Embryonic facial prominence (tissue), 1 donor: ENCODE measurements at regions not wholly inside any gene's neighbourhood (a gene's known extent, or its start where the extent isn't known, plus 50 kb on each side); places are given as distances from the start of the nearest gene placed in this dataset.

ENCODE experiments used
- DNase-seq: peaks from one replicate; pipeline ENCODE4 v3.0.0-alpha.2; 2016; ENCODE audit errors: extremely low spot score

DNA sequence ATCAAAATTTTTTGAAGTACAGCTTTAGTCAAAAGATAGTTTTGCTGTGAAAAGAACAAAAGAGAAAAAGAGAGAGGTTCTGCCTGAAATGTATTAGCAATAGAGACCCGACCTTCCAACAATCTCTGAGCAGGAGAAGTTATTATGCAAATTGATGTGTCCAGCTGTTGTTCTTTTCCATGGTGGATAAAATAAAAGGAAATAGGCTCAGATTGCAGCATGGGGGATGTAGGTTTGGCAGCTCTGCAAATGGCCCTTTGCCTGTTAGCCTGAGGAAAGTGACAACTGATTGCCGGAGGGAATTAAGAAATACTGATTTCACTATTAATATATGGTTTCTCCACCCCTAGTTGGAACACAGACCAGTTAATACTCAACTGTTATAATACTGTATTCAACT is 1283.2 kb upstream of the NXPH2 start:
- no peak for DNase-seq

DNA sequence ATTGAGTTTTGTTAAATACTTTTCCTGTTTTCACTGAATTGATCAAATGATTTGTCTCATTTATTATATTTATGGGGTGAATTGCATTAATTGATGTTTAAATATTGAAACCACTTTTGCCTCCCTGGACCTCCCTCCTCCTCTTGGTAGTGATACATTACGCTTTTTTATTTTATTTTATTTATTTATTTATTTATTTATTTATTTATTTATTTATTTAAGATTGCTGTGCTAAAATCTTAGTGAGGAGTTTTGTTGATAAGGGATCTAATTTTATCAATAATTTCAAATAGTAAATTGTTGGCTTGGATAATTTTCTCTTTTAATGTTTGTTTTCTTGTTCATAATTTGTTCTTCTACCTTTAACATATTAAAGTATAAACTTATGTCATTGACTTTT is 1281.0 kb upstream of the NXPH2 start:
- DNase-seq = no peak

DNA sequence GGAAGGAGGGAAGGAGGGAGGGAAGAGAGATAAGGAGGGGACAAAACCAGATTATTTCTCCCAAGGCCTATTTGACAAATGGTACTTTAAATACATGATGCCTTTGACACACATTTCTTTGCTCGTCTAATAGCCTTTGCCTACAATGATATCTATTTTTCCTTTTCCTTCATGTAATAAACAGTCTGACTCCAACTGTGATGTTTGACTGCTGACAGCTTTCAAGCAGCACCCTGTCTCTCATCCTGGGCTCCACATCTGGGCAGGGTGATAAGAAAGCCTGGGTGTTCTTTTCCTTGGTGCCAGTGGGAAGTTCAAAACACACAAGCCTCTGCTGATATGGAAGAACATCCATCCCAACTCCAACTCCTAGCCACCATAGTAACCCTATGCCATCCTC is 1277.7 kb upstream of the NXPH2 start:
- no peak for DNase-seq

DNA sequence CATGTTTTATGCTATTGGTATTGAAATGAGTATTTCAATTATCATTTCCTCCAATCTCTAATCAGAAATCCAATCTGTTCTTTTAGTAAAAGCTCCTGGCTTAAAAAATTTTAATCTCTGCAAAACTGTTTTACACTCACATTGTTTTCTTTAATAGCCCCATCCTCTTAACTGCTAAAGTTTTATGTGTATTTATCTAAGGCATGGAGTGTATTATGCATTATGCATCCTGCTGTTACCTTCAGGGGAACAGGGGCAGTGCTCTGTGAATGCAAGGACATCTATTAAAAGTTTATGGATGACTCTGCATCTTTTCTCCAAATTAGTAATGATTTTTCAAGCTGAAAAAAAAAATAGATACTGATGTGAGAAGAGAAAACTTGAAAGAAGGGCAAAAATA is 1261.6 kb upstream of the NXPH2 start:
- no peak for DNase-seq

DNA sequence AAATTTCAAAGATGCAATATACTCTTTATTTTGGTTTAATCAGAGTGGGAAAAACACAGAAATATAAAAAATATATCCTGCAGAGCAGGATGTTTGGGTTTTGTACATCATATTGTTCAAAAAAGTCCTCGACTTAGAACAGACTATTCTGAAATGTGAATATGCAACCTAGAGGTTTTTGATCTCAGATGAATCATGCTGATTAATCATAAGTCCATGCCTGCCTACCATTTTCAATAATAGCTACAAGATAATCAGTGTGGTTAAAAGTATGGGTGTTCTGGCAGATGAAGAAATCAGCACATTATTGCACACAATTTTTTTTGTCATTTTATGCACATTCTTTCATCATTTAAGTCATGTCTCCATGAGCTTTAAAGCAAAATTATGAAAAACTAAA is 1261.0 kb upstream of the NXPH2 start:
- DNase-seq = no peak

DNA sequence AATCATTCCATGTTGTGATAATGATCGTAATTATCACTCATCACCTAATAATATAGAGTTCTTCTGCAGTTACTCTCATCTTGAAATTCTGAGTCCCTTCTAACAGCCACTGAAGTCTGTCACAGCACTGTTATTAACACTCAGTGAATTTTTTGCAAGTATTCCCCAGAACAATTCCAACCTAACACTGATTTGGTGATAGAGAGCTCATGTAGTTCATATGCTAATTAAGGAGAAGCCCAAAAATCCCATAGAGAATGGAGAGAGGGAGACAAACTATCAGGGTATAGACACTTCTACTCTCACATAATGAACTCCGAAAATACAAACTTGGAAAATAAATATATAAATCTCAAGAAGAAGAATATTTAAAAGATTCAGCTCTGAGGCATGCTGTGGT is 1253.4 kb upstream of the NXPH2 start:
- DNase-seq = no peak

DNA sequence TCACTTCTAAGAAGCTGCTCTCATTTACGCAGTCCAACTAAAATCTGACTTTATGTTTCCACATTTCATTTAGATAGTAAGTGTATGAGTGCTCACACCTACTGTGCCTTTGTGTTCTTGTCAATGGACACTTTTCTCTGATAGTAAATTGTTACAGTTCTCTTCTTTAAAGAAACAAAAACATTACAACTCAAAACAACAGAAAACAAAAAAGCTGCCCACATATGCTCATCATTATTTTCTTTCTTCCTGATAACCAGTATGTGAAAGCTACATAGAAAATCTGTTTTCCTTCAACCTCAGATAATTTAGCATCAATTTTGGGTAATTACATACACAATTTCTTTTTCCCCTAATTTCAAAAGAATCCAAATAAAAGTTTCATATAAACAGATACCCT is 1247.8 kb upstream of the NXPH2 start:
- no peak for DNase-seq

DNA sequence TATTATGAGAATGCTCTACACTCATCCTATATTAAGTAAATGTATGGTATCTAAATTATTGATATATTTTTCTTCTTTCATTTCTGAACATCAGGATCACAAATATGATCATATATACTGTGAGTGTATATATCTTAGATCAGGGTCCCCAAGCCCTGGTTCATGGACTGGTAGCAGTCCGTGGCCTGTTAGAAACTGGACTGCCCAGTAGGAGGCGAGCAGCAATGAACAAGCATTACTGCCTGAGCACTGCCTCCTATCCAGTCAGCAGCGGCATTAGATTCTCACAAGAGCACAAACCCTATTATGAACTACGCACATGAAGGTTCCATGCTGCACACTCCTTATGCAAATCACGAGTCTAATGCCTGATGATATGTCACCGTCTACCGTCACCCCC is 1247.1 kb upstream of the NXPH2 start:
- no peak for DNase-seq

DNA sequence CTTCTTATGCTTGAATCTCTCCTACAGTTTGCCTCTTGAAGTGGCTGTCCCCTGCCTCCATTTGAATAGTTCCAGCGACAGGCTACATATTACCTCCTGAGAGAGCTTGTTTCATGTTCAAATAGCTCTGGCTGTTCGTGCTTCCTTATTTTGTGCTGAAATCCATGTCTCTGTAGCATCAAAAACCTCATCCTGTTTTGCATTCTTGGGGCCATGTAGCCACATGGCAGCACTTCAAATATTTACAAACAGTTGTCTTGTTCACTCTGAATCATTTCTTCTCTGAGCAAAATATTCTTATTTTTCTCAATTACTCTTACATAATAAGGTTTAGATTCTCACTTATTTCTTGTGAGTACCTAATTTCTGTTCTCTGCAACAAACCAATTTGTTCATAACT is 1243.1 kb upstream of the NXPH2 start:
- no peak for DNase-seq

DNA sequence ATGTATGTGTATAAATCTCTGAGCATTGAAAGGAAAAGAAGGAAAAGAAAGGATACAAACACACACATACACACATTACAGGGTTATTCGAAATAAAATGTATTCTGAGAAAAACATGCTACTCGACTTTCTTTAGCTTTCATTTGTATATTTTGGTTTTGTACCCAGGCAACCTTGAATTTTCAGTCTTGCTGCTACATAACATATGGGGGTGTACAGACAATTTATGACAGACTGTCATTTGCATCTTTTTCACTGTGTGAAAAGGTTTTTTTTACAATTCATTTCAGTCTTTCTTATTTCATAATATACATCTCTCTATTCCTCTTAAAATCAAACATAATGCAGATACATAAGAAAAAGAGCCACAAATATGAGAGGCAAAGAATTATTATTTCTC is 1238.4 kb upstream of the NXPH2 start:
- no peak for DNase-seq

DNA sequence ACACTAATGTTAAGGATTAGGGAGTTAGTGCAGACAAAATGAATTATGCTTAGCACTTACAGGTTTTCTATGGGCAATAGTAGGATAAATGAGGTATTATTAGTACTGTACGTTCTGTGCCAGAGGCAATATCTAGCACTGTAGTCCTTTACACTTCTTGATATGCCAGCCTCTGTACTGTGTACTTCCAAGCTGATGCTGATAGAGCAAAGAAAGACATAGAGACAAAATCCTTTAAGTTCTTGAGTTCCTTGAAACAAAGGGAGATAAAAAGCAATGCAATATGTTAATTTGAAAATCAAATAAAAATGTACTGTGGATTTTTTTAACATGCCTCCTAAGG is 1234.0 kb upstream of the NXPH2 start:
- no peak for DNase-seq

DNA sequence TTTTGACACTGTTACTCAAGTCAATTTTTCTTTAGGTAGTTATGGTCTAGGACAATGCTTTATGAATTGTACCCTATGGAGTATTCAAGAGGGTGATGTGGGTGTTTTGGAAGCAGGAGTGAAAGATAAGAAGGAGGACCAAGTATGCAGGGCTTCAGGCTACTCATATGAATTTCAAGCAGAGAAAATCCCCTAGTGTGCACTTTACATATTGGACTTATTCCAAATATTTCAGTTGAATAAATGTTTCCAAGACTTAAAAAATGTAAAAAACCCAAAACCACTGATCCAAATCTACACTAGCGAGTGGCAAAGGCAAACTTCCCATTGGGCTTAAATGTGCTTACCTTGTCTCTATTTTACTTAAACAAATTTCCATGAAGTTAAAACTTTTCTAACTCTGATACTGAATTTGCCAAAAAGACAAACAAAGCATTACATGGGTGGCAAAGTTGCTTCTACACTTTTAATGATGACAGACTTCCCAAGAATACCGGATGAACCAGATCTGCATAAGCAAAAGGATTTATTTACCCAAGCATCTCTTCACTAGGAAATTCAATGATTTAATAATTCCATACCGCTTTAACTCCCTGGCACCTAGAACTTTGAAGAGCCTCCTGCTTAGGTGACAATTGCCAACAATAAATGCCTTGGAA is 1233.5 kb upstream of the NXPH2 start:
- DNase-seq = no peak

DNA sequence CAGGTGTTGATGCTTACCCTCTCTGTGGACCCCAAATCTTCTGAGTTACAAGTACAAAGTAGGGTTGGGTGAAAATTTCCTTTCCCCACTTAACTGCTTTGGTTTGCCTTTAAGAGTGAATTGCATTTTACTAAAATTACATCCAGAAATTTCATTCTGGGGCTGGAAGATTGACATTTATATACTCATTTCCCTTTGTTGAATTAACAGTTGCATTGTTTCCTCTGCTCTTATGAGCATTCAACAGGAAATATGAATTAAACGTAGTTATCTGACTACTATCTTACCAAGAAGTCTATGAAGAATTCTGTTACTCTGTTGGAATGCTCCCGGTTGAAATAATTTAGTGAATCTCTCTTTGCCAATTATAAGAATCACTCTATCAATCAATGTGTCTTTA is 1231.1 kb upstream of the NXPH2 start:
- no peak for DNase-seq

DNA sequence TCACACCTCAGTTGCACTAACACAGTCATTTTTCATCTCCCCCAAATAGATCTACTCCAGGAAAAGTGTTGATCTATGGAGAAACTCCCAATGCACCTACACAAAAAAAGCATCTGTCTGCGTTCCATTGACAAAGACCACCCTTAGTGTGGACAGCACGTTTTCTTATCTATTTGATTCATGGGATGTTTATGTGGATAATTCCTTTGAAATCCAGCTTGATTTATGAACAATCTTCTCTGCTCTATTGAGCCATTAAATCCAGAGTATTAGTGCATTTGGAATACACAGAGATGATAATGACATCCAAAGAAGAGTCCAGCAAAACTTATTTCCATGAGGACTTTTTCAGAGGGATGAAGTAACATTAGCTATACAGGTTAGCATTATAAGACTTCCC is 1221.9 kb upstream of the NXPH2 start:
- no peak for DNase-seq

DNA sequence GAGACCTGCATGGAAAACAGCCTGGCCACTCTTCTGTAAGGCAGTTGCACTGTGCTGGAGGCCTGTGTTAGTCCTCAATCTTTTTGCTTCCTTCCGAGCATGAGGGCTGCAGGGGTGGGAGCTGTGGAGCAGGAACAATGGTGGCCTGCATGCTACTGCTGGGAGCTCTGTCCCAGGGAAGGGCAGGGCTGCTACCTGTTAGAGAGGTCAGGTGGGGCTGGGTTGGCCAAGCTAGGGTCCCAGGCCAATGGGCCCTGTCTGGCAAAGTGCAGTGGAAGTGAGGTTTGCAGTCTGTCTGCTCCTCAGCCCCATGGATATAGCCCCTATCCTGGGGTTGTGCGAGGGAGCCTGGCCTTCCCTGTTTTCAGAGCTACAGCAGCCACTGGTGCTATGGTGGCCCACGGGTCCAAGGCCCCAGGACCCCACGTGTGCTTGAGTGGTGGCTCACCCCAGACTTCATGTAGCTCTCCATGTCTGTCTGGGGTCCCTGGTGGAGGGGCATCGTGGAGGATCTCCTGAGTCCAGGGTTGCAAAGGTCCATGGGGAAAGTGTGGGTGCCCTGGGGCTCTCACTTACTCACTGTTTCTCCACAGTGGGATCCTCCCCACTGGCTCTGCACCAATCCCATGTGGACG is 1212.6 kb upstream of the NXPH2 start:
- no peak for DNase-seq

DNA sequence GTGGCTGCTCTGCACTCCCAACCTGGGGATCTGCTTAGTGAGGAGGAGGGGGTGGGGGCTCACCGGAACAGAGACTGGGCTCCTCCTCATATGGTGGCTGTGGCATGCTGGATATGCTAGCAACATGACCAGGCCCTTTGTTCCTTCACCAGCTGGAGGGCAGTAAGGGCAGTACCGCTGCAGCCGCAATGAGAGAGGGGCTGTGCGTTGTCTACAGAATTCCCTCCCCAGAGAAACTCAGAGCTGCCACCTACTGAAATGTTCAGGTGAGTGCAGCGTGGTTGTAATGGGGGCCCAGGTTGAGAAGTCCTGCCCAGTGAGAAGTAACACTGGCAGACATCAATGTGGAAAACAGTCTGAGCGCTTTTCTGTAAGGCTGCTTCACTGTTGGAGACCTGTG is 1211.9 kb upstream of the NXPH2 start:
- no peak for DNase-seq

DNA sequence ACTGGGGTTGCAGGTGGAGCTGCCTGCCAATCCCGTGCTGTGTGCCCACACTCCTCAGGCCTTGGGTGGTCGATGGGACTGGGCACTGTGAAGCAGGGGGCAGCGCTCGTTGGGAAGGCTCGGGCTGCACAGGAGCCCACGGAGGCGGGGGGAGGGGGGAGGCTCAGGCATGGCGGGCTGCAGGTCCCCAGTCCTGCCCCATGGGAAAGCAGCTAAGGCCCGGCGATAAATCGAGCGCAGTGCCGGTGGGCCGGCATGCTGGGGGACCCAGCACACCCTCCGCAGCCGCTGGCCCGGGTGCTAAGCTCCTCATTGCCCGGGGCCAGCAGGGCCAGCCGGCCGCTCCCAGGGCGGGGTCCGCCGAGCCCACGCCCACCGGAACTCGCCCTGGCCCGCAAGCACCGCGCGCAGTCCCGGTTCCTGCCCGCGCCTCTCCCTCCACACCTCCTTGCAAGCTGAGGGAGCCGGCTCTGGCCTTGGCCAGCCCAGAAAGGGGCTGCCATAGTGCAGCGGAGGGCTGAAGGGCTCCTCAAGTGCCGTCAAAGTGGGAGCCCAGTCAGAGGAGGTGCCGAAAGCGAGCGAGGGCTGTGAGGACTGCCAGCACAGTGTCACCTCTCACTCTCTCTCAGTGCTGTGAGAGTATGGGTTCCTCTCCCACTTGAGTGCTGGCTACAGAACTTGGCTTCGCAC is 1210.6 kb upstream of the NXPH2 start:
- no peak for DNase-seq

DNA sequence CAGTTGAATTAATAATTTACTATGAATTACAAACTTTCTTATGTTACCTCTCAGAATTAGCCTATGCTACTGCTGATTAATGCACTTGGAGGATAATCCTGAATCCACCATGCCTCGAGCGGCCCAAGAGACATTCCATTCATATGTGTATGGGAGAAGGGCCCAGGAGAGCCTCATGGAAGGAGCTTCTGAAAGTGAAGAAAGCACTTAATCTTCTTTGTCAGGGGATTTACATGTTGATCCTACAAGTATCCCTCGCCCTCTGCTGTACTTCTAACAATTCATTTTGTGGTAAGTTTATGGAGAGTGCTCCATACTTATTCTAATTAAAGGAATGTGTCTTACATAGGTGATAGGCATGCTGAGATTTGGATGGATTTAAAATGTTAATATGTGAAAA is 1189.1 kb upstream of the NXPH2 start:
- DNase-seq = no peak

DNA sequence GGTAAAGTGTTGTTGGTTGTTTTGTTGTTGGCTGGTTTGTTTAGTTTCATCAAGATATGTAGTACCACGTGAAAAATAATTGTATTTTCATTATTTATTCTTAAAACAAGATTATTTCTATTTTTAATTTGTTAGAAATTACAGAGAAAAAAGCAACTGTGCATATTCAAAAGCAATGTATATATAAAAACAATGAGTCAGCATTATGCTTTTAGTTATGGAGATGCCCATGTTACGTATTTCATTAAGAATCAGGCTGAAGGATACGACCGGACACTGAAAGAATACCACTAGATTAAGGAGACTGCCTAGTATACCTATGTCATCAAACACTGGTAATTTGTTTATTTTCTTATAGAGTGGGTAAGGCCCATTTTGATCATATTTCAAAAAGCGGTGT is 1188.4 kb upstream of the NXPH2 start:
- no peak for DNase-seq

DNA sequence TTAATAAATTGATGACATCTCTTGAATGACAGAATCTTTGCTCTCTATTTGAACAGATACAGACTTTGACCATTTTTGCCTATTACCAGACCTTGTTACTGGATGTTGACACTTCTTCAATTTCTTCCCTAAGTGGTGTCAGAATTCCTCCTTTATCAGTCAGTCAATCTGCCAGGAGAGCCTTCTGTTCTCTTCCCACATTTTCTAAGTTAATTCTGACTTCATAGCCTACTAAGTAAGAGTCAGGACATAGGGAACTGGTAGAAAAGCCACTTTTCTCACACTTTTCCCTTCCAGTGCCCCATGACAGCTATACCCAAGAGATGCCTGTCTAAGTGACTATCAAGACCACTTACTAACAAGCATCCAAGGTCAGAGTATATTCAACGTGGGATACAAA is 1187.5 kb upstream of the NXPH2 start:
- no peak for DNase-seq

DNA sequence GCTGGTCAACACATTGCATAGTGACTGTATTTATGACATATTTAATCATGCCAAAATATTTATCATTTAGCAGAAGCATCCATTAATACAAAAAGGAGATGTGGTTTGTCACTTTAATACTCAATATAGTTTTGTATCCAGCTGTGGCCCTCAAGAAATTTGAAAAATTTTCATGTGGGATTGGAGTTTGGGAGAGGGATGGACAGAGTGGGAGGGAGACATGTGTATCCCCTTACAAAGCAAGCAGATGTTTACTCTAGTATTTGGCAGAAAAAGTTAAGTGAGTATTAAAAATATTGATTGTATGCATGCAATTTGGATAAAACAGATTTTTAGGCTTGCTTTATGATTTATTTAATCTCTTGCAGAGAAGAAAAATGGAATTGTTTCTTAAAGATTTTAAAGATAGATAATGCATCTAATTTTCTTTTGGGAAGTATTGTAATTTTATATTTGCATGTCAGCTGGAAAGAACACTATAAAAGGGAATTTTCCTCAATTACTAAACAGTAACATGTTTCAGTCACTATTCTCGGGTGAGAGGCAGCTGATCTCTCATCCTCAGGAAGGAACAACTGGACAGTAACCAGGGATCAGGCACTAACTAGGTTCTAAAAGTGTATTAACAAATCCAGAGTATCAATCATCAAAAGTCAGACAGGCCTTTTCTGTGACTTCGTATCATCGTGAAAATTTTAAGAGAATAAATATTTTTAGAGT is 1184.7 kb upstream of the NXPH2 start:
- no peak for DNase-seq

DNA sequence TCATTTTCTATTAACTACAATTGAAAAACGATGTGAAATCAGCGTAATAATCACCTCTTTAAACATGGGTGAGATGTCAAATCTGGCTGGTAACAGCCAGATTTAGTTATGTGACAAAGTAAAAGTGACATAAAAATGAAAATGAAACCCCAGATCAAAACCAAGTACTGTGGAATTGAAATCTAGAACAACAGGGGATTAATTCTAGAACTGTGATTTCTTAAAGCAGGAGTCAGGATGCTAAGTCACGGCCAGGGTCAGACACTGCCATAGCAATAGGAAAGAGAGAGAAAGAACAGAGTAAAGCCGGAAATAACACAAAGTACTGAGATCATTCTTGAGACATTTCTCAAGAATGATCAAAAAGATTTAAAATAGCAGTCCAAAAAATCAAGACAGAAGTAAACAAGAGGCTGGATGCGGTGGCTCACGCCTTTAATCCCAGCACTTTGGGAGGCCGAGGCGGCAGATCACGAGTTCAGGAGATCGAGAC is 1183.7 kb upstream of the NXPH2 start:
- no peak for DNase-seq
